ENCODE measurements at regions not wholly inside any gene's neighbourhood (a gene's known extent, or its start where the extent isn't known, plus 50 kb on each side); places are given as distances from the start of the nearest gene placed in this dataset.

DNA sequence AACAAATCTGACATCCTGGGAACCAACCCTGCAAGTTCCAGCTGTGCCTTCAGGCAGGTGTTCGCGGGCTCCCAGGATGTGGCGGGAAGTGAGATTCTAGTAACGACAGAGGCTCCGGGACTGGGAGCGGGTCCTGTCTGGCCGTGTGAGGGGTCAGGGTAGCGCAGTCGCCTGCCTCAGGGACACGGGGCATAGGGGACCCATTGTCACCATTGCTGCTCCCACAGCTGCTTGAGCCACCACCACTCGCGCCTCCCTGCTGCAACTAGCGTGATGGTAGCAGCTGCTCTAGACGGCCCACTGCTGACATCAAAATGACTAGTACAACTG, 468.5 kb downstream of the CDH9 start:
- Mint-ChIP-seq H3K27ac (no peak overlapping the region), H3K9me3 (peaks cover 0 to 36% (median 10%) of the 10 kb centered on the region in 9 donors), H3K36me3 (peaks cover 0 to 7% (median 0%) of the 10 kb centered on the region in 3 donors), H3K4me3 (no peak overlapping the region), H3K4me1 (no peaks in the 10 kb centered on the region), H3K27me3 (no peaks in the 10 kb centered on the region)
- DNase-seq (no peak), ATAC-seq (no peak)
- POLR2A ChIA-PET = no interaction called here

DNA sequence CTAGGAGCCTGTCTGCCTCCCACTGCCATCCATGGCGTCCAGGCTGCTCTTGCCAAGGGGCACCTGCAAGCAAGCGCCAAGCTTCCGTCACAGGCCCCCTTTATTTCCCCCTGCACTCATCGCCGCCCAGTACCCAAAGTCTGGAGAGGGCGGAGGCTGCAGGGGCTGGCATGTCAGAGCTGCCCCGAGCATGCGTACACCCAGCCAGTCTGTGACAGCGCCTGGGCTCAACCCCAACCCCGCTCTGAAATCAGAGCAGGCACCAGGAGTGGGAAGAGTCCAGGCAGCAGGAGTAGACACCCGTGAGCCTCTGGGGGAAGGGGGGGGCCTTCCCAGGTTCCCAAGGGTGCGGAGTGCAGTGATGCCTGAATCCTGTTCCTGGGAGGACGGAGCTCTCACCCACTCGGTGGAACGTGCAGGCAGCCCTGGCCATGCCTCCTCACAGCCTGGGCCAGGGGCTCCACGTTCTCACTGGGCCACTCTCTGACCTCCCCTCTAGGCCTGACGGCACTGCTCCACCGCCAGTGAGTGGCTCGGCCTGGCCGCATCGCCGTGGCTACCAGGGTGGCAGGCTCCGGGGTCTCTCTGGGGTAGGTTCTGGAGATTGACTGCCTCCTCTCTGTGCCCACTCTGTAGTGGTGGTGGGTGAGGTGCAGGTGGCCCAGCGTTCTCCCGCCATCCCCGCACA, 469.0 kb downstream of the CDH9 start:
- H3K9me3 Mint-ChIP-seq = peaks cover 0 to 40% (median 10%) of the 10 kb centered on the region in 9 donors
- POLR2A ChIA-PET = no interaction called here
- peaks cover 0 to 7% (median 0%) of the 10 kb centered on the region in 3 donors for H3K36me3 Mint-ChIP-seq
- no peaks in the 10 kb centered on the region for H3K27me3 Mint-ChIP-seq
- H3K27ac Mint-ChIP-seq = no peak overlapping the region
- ATAC-seq = no peak
- no peaks in the 10 kb centered on the region for H3K4me1 Mint-ChIP-seq
- no peak overlapping the region for H3K4me3 Mint-ChIP-seq
- no peak for DNase-seq

DNA sequence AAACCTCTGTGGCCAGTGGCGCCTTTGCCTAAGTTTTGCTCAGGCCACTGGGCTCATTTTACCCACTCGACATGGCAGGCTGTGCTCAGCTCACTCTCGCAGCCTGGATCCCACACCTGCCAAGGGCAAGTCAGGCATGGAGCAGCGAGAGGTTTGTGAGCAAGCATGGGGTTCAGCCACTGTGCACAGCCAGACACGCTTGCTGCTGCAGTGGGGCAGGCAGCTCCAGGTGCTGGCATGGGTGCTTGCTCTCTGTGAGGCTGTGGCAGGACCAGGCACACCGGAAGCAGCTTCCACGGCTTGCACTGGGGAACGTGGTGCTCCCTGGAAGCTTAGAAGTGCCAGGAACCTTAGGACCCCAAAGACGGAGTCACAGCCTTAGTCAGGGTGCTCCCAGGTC, 470.1 kb downstream of the CDH9 start:
- no peak for ATAC-seq
- Mint-ChIP-seq H3K27me3 (no peaks in the 10 kb centered on the region), H3K9me3 (peaks cover 0 to 46% (median 12%) of the 10 kb centered on the region in 9 donors), H3K4me3 (no peak overlapping the region), H3K27ac (no peak overlapping the region), H3K4me1 (no peaks in the 10 kb centered on the region), H3K36me3 (peaks cover 0 to 7% (median 0%) of the 10 kb centered on the region in 3 donors)
- POLR2A ChIA-PET = no interaction called here
- DNase-seq = no peak

DNA sequence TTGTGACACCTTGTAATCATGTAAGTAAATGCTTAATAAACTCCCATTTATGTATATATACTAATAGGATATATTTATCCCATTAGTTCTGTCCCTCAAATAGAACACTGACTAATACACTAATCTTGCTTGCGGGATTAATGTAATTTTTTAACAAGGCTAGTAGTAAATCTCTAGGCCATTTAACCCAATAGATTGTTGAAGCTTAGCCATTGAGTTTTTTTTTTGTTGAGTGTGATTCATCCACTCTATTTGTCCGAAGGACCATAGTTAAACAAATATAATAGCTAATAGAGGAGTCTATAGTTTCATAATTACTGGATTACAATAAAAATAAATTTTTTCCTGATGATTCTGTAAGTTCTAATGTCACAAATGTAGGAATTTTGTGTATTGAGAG, 474.4 kb downstream of the CDH9 start:
- no peaks in the 10 kb centered on the region for H3K36me3 Mint-ChIP-seq
- DNase-seq (no peak), ATAC-seq (no peak)
- POLR2A ChIA-PET = no interaction called here
- H3K4me3 Mint-ChIP-seq = no peak overlapping the region
- H3K27me3 Mint-ChIP-seq = no peaks in the 10 kb centered on the region
- H3K9me3 Mint-ChIP-seq = peaks cover 0 to 42% (median 18%) of the 10 kb centered on the region in 9 donors
- H3K4me1 Mint-ChIP-seq = no peaks in the 10 kb centered on the region
- no peak overlapping the region for H3K27ac Mint-ChIP-seq

DNA sequence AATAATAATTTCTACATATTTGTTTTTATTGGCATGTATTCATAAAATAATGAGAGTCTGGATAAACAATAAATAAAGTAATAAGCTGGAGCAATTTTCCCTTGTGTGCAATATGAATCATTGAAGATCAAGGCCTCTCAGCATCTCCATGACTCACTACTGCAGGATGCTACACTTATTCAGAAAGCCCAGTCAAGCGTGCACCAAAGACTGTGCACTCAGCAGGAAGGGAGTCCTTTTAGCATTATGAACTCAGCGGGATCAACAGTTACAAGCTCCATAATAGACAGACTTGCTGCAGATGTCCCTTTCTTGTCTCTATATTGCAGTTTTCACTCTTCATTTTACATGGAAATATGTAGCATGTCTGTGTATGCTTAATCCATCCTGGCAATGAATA, 485.3 kb downstream of the CDH9 start:
- Mint-ChIP-seq H3K36me3 (no peaks in the 10 kb centered on the region), H3K4me3 (no peak overlapping the region), H3K9me3 (peaks cover 0 to 26% (median 15%) of the 10 kb centered on the region in 9 donors), H3K4me1 (no peaks in the 10 kb centered on the region), H3K27me3 (no peaks in the 10 kb centered on the region), H3K27ac (no peak overlapping the region)
- DNase-seq (no peak), ATAC-seq (no peak)
- POLR2A ChIA-PET = no interaction called here

DNA sequence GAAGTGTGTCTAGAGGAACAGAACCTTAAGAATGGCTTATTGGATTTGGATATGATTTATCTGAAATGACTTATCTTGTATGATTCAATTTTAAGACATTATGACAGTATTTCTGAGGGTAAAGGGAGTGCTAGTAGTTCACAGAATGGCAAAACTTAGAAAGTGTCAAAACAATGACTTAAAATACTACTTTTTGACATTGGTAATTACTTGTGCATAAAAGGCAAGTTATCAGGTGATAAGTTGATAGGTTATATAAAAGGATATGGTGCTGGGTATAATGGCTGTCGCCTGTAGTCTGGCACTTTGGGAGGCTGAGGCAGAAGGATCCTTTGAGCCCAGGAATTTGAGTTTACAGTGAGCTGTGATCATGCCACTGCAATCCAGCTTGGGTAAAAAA, 494.4 kb downstream of the CDH9 start:
- DNase-seq (no peak), ATAC-seq (no peak)
- POLR2A ChIA-PET = no interaction called here
- Mint-ChIP-seq H3K9me3 (peaks cover 3 to 46% (median 23%) of the 10 kb centered on the region in 9 donors), H3K27me3 (no peaks in the 10 kb centered on the region), H3K27ac (no peak overlapping the region), H3K4me3 (no peak overlapping the region), H3K36me3 (no peaks in the 10 kb centered on the region), H3K4me1 (no peaks in the 10 kb centered on the region)

DNA sequence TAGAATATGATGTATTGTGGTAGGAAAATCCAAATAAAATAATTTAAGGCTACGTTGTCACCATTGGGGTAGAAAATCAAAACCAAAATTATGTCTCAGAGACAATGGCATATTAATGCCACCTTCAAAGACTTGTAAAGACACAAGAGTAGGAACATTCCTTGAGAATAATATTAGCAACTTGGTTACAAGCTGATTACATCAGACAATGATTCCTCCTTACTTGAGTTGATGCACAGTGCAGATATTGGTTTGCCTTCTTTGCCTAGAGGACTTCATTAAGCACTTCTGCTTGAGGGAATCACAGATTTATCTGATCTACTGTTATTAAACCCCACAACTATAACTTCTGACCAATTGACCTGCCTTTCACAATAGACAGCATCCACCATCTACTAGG, 500.2 kb downstream of the CDH9 start:
- ATAC-seq = no peak
- Mint-ChIP-seq H3K27ac (no peak overlapping the region), H3K27me3 (no peaks in the 10 kb centered on the region), H3K4me1 (no peaks in the 10 kb centered on the region), H3K9me3 (peaks cover 0 to 43% (median 15%) of the 10 kb centered on the region in 9 donors), H3K36me3 (no peaks in the 10 kb centered on the region), H3K4me3 (no peak overlapping the region)
- no peak for DNase-seq
- POLR2A ChIA-PET = no interaction called here

DNA sequence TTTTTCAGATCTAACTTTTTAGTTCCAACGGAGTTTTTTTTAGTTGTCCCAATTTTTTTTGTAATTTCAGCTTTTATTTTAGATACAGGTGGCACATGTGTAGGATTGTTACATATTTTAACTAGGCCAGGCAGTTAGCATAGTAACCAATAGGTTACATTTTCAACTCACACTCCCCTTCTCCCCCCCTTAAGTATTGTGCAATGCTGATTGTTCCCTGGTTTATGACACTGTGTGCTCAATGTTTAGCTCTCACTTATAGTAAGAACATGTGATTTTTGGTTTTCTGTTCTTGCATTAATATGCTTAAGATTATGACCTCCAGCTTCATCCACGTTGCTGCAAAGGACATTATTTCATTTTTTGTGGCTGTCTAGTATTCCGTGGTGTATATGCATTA, 503.2 kb downstream of the CDH9 start:
- H3K36me3 Mint-ChIP-seq = no peaks in the 10 kb centered on the region
- ATAC-seq = no peak
- H3K27me3 Mint-ChIP-seq = no peaks in the 10 kb centered on the region
- no peaks in the 10 kb centered on the region for H3K4me1 Mint-ChIP-seq
- DNase-seq = no peak
- POLR2A ChIA-PET = no interaction called here
- no peak overlapping the region for H3K4me3 Mint-ChIP-seq
- H3K9me3 Mint-ChIP-seq = peaks cover 0 to 32% (median 13%) of the 10 kb centered on the region in 9 donors
- no peak overlapping the region for H3K27ac Mint-ChIP-seq

DNA sequence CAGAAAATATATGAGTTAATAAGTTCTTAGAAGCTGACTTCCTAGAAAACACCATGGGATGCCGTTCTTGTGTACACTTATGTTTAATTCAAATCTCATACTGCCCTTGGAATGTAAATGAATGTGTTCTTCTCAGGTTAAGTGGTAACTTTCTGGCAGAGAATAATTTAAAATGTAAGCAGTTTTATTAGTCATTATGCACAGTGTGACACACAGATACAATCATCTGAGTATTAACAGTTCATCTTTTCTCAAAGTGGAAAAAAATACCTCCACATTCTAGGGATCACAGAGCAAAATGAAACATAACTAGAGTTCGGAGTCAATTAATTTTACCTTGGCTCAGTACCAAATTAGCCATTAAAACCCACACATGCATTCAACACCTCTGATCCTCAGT, 508.1 kb downstream of the CDH9 start:
- H3K9me3 Mint-ChIP-seq = peaks cover 2 to 23% (median 12%) of the 10 kb centered on the region in 9 donors
- no peak overlapping the region for H3K4me3 Mint-ChIP-seq
- no peak overlapping the region for H3K27ac Mint-ChIP-seq
- no peaks in the 10 kb centered on the region for H3K36me3 Mint-ChIP-seq
- H3K27me3 Mint-ChIP-seq = no peaks in the 10 kb centered on the region
- DNase-seq (no peak), ATAC-seq (no peak)
- H3K4me1 Mint-ChIP-seq = no peaks in the 10 kb centered on the region
- POLR2A ChIA-PET = no interaction called here

DNA sequence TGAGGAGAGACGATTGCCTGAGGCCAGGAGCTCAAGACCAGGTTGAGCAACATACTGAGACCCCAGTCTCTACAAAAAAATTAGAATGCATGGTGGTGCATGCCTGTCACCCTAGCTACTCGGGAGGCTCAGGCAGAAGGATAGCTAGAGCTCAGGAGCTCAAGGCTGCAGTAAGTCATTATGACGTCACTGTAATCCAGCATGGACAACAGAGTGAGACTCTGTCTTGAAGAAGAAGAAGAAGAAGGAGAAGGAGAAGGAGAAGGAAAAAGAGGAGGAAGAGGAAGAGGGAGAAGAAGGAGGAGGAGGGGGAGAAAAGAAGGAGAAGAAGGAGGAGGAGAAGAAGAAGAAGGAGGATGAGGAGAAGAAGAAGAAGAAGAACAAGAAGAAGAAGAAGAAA, 519.1 kb downstream of the CDH9 start:
- H3K36me3 Mint-ChIP-seq = no peaks in the 10 kb centered on the region
- ATAC-seq (no peak), DNase-seq (no peak)
- no peaks in the 10 kb centered on the region for H3K27me3 Mint-ChIP-seq
- POLR2A ChIA-PET = no interaction called here
- H3K4me1 Mint-ChIP-seq = no peaks in the 10 kb centered on the region
- no peak overlapping the region for H3K4me3 Mint-ChIP-seq
- no peak overlapping the region for H3K27ac Mint-ChIP-seq
- H3K9me3 Mint-ChIP-seq = peaks cover 0 to 30% (median 10%) of the 10 kb centered on the region in 9 donors

DNA sequence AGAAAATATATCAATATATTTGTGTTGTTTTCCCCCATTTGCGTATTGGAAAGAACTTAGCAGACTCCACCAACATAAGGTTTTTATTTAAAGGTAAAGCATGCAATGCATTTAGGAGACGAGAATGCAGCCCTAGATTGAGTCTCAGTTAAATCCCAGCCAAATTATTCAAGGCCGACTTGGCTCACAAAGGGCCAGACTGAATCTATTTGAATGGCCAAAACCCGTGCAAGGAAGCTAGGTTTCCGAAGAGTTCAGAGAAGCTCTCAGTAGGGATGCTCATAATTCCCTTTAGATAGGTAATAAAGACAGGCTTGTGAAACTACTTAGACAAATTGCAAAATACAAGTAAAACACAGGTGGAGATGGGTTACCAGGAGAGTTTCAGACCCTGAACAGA, 520.3 kb downstream of the CDH9 start:
- no peak overlapping the region for H3K4me3 Mint-ChIP-seq
- no peak for ATAC-seq

DNA sequence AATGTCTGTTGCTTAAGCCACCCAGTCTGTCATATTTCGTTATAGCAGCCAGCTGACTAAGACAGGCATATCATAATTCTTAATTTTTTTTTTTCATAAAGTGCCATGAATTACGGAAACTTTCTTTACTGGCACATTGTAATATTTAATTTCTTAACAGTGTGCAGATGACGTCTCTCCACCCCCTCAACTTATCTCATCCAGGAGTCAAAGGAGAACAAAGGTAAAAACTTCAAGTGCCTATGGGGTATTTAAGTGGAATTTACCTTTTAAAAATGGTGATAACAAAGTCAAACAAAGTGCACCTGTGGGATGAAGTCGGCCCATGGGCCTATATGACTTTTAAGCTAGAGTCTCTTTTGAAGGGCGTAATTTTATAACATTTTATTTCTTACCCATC, 539.4 kb downstream of the CDH9 start:
- H3K9me3 Mint-ChIP-seq = peaks cover 0 to 23% (median 13%) of the 10 kb centered on the region in 9 donors
- no peak overlapping the region for H3K27ac Mint-ChIP-seq
- no peaks in the 10 kb centered on the region for H3K4me1 Mint-ChIP-seq
- POLR2A ChIA-PET = no interaction called here
- ATAC-seq (no peak), DNase-seq (no peak)
- H3K36me3 Mint-ChIP-seq = no peaks in the 10 kb centered on the region
- H3K4me3 Mint-ChIP-seq = no peak overlapping the region
- H3K27me3 Mint-ChIP-seq = no peaks in the 10 kb centered on the region

More for the DNA sequence above, 520.3 kb downstream of the CDH9 start:
- Mint-ChIP-seq H3K36me3 (no peaks in the 10 kb centered on the region), H3K27ac (no peak overlapping the region), H3K27me3 (no peaks in the 10 kb centered on the region), H3K4me1 (no peaks in the 10 kb centered on the region), H3K9me3 (peaks cover 0 to 22% (median 6%) of the 10 kb centered on the region in 9 donors)
- POLR2A ChIA-PET = no interaction called here
- DNase-seq = no peak

DNA sequence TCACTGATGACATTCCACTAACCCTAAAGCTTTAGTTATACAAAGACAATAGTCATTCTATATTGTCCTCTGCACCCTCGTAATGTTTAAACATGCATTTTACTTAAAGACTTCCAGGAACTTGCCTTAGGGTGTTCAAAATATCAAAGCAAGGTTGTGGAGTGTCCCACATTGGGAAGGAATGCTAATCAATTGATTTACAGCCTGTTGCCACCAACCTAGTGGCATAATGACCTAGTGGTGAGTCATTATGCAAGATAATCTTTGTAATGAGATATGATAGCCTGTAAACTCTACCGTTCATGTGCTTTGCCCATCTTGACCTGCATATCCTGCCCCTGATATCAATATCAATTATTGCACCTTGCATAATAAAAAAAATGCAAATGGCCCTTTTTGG, 542.9 kb downstream of the CDH9 start:
- Mint-ChIP-seq H3K27me3 (no peaks in the 10 kb centered on the region), H3K36me3 (peaks cover 0 to 7% (median 2%) of the 10 kb centered on the region in 3 donors), H3K9me3 (peaks cover 7 to 40% (median 18%) of the 10 kb centered on the region in 9 donors), H3K4me3 (no peak overlapping the region), H3K4me1 (no peaks in the 10 kb centered on the region), H3K27ac (no peak overlapping the region)
- ATAC-seq (no peak), DNase-seq (no peak)
- POLR2A ChIA-PET = no interaction called here

DNA sequence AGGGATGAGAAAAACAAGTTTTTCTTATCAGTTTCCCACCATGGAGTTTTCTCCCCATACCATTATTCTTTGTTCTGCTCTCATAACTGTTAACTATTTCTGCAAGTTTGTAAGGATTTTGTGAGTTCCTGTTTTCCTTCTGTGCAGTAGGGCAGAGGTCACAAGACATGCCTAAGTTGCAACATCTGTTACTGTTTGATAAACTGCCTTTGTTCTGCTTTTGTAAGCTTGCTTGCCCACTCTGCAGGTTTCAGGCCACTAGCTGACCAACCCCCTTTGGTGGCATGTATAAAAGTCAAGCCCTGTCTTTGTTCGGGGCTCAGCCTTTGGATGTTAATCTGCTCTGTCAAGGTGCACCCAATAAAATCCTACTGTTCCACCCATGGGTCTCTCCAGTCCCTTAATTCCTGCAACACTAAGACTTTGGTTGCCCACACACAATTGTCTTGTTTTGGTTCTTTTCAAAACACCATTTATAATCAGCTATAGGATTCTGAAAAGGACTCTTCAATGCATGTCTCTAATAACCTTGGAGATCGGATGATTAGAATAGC, 545.4 kb downstream of the CDH9 start:
- no peaks in the 10 kb centered on the region for H3K4me1 Mint-ChIP-seq
- no peak overlapping the region for H3K27ac Mint-ChIP-seq
- H3K36me3 Mint-ChIP-seq = peaks cover 0 to 7% (median 2%) of the 10 kb centered on the region in 3 donors
- ATAC-seq = no peak
- no peak for DNase-seq
- no peak overlapping the region for H3K4me3 Mint-ChIP-seq
- H3K27me3 Mint-ChIP-seq = no peaks in the 10 kb centered on the region
- POLR2A ChIA-PET = no interaction called here
- peaks cover 11 to 53% (median 23%) of the 10 kb centered on the region in 9 donors for H3K9me3 Mint-ChIP-seq

Measured in naive thymus-derived CD8-positive, alpha-beta T cell (primary cell).